ENCODE measurements at regions not wholly inside any gene's neighbourhood (a gene's known extent, or its start where the extent isn't known, plus 50 kb on each side); places are given as distances from the start of the nearest gene placed in this dataset.
"Not testable (repeated sequence)": the region's sequence is repeated elsewhere in the genome, so short reads cannot be mapped to it uniquely, and the experiment has no call there.

GRCh38 chr16:5791011-5791657 lies 693.5 kb upstream of the EEF2KMT start:
- no peak for DNase-seq

- DNase-seq, result no peak
These were observed 692.9 kb upstream of the EEF2KMT start for GRCh38 chr16:5790512-5790911.

GRCh38 chr16:5789033-5789432 lies 691.4 kb upstream of the EEF2KMT start:
- no peak for DNase-seq

GRCh38 chr16:5781436-5781835 lies 683.8 kb upstream of the EEF2KMT start:
- no peak for DNase-seq

- no peak for DNase-seq
These were observed 679.3 kb upstream of the EEF2KMT start for GRCh38 chr16:5776876-5777275.

GRCh38 chr16:5775916-5776315 lies 678.3 kb upstream of the EEF2KMT start:
- no peak for DNase-seq

- DNase-seq, result no peak
These were observed 672.5 kb upstream of the EEF2KMT start for GRCh38 chr16:5770118-5770517.

GRCh38 chr16:5769513-5769912 lies 671.9 kb upstream of the EEF2KMT start:
- no peak for DNase-seq

- DNase-seq, result no peak
These were observed 670.9 kb upstream of the EEF2KMT start for GRCh38 chr16:5768445-5768844.

GRCh38 chr16:5763176-5763575 lies 665.6 kb upstream of the EEF2KMT start:
- DNase-seq, result no peak

- no peak for DNase-seq
These were observed 664.8 kb upstream of the EEF2KMT start for GRCh38 chr16:5762362-5762761.

- DNase-seq, result no peak
These were observed 664.0 kb upstream of the EEF2KMT start for GRCh38 chr16:5761592-5761991.

- DNase-seq, result no peak
These were observed 660.7 kb upstream of the EEF2KMT start for GRCh38 chr16:5758281-5758680.

- DNase-seq, result no peak
These were observed 659.4 kb upstream of the EEF2KMT start for GRCh38 chr16:5756969-5757368.

GRCh38 chr16:5753381-5753780 lies 655.8 kb upstream of the EEF2KMT start:
- DNase-seq, result no peak

GRCh38 chr16:5751216-5751615 lies 653.6 kb upstream of the EEF2KMT start:
- DNase-seq, result no peak

GRCh38 chr16:5750439-5750838 lies 652.8 kb upstream of the EEF2KMT start:
- DNase-seq, result not testable (repeated sequence)

GRCh38 chr16:5738586-5738985 lies 641.0 kb upstream of the EEF2KMT start:
- DNase-seq, result no peak

GRCh38 chr16:5736209-5736930 lies 638.8 kb upstream of the EEF2KMT start:
- DNase-seq, result no peak

GRCh38 chr16:5735444-5735843 lies 637.8 kb upstream of the EEF2KMT start:
- no peak for DNase-seq

GRCh38 chr16:5730783-5731182 lies 633.2 kb upstream of the EEF2KMT start:
- DNase-seq, result no peak

GRCh38 chr16:5722116-5722619 lies 624.6 kb upstream of the EEF2KMT start:
- no peak for DNase-seq

- no peak for DNase-seq
These were observed 617.6 kb upstream of the EEF2KMT start for GRCh38 chr16:5715155-5715554.

GRCh38 chr16:5709889-5710288 lies 612.3 kb upstream of the EEF2KMT start:
- DNase-seq, result peak; percentile 15

GRCh38 chr16:5706211-5706610 lies 608.6 kb upstream of the EEF2KMT start:
- DNase-seq, result no peak
